ENCODE measurements at regions not wholly inside any gene's neighbourhood (a gene's known extent, or its start where the extent isn't known, plus 50 kb on each side); places are given as distances from the start of the nearest gene placed in this dataset.
"Not testable (repeated sequence)": the region's sequence is repeated elsewhere in the genome, so short reads cannot be mapped to it uniquely, and the experiment has no call there.

- DNase-seq, result no peak
These were observed 152.2 kb downstream of the TRIM27 start for GRCh38 chr6:28771401-28772267.

GRCh38 chr6:28772480-28773381 lies 151.1 kb downstream of the TRIM27 start:
- DNase-seq, result no peak

- no peak for DNase-seq
These were observed 149.3 kb downstream of the TRIM27 start for GRCh38 chr6:28774292-28775051.

GRCh38 chr6:28775052-28775376 lies 148.8 kb downstream of the TRIM27 start:
- no peak for DNase-seq

- DNase-seq, result no peak
These were observed 148.2 kb downstream of the TRIM27 start for GRCh38 chr6:28775405-28776129.

GRCh38 chr6:28776269-28777146 lies 147.3 kb downstream of the TRIM27 start:
- no peak for DNase-seq

GRCh38 chr6:28777147-28777461 lies 146.7 kb downstream of the TRIM27 start:
- no peak for DNase-seq

GRCh38 chr6:28782113-28782673 lies 141.6 kb downstream of the TRIM27 start:
- no peak for DNase-seq

GRCh38 chr6:28785962-28786679 lies 137.7 kb downstream of the TRIM27 start:
- DNase-seq, result no peak

- DNase-seq, result no peak
These were observed 134.2 kb downstream of the TRIM27 start for GRCh38 chr6:28789553-28790083.

- no peak for DNase-seq
These were observed 132.8 kb downstream of the TRIM27 start for GRCh38 chr6:28791002-28791383.

- no peak for DNase-seq
These were observed 129.4 kb downstream of the TRIM27 start for GRCh38 chr6:28794175-28795002.

GRCh38 chr6:28800647-28801046 lies 123.1 kb downstream of the TRIM27 start:
- not testable (repeated sequence) for DNase-seq

GRCh38 chr6:28802417-28803336 lies 121.1 kb downstream of the TRIM27 start:
- DNase-seq, result no peak

- DNase-seq, result no peak
These were observed 120.5 kb downstream of the TRIM27 start for GRCh38 chr6:28803337-28803709.

- no peak for DNase-seq
These were observed 116.0 kb downstream of the TRIM27 start for GRCh38 chr6:28807682-28808280.

- DNase-seq, result no peak
These were observed 115.4 kb downstream of the TRIM27 start for GRCh38 chr6:28808383-28808782.
